ENCODE measurements at regions not wholly inside any gene's neighbourhood (a gene's known extent, or its start where the extent isn't known, plus 50 kb on each side); places are given as distances from the start of the nearest gene placed in this dataset.
"Not testable (repeated sequence)": the region's sequence is repeated elsewhere in the genome, so short reads cannot be mapped to it uniquely, and the experiment has no call there.

- no peak for DNase-seq
These were observed 192.8 kb upstream of the PHACTR1 start for GRCh38 chr6:12523726-12524125.

GRCh38 chr6:12525276-12525675 lies 191.3 kb upstream of the PHACTR1 start:
- no peak for DNase-seq

GRCh38 chr6:12527339-12527738 lies 189.2 kb upstream of the PHACTR1 start:
- no peak for DNase-seq

- DNase-seq, result no peak
These were observed 188.4 kb upstream of the PHACTR1 start for GRCh38 chr6:12528136-12528535.

- no peak for DNase-seq
These were observed 187.8 kb upstream of the PHACTR1 start for GRCh38 chr6:12528581-12529363.

- DNase-seq, result no peak
These were observed 187.1 kb upstream of the PHACTR1 start for GRCh38 chr6:12529364-12530019.

- DNase-seq, result no peak
These were observed 186.2 kb upstream of the PHACTR1 start for GRCh38 chr6:12530345-12530744.

GRCh38 chr6:12533586-12533985 lies 183.0 kb upstream of the PHACTR1 start:
- no peak for DNase-seq

GRCh38 chr6:12534069-12534853 lies 182.3 kb upstream of the PHACTR1 start:
- DNase-seq, result no peak

GRCh38 chr6:12535586-12536314 lies 180.8 kb upstream of the PHACTR1 start:
- no peak for DNase-seq

GRCh38 chr6:12536416-12536815 lies 180.2 kb upstream of the PHACTR1 start:
- no peak for DNase-seq

- DNase-seq, result no peak
These were observed 179.2 kb upstream of the PHACTR1 start for GRCh38 chr6:12537389-12537788.

GRCh38 chr6:12538881-12539357 lies 177.6 kb upstream of the PHACTR1 start:
- no peak for DNase-seq

GRCh38 chr6:12542319-12543115 lies 174.1 kb upstream of the PHACTR1 start:
- not testable (repeated sequence) for DNase-seq

- DNase-seq, result no peak
These were observed 172.6 kb upstream of the PHACTR1 start for GRCh38 chr6:12543953-12544352.

GRCh38 chr6:12544821-12545565 lies 171.6 kb upstream of the PHACTR1 start:
- no peak for DNase-seq

GRCh38 chr6:12545619-12546409 lies 170.8 kb upstream of the PHACTR1 start:
- no peak for DNase-seq

GRCh38 chr6:12546410-12547002 lies 170.1 kb upstream of the PHACTR1 start:
- DNase-seq, result no peak

- no peak for DNase-seq
These were observed 168.0 kb upstream of the PHACTR1 start for GRCh38 chr6:12548526-12548925.

- not testable (repeated sequence) for DNase-seq
These were observed 167.1 kb upstream of the PHACTR1 start for GRCh38 chr6:12549445-12549844.
